GM23248 (cell line): ENCODE measurements at regions not wholly inside any gene's neighbourhood (a gene's known extent, or its start where the extent isn't known, plus 50 kb on each side); places are given as distances from the start of the nearest gene placed in this dataset.

Experiments
- DNase-seq: peaks from one replicate; pipeline ENCODE4 v3.0.0-alpha.2; 2015
- H2AFZ ChIP-seq: fragments of 200-600 bp; sonication (generic); 2 replicates; pipeline ENCODE4 v1.6.1; 2016; ENCODE audit warnings: antibody characterized with exemption
- H3F3A ChIP-seq: fragments of 200-600 bp; sonication (generic); 2 replicates; pipeline ENCODE4 v1.6.1; 2016; ENCODE audit warnings: mild to moderate bottlenecking, antibody characterized with exemption, mixed run types; ENCODE audit not compliant: insufficient read depth
- H3K27ac ChIP-seq: fragments of 200-600 bp; sonication (generic); 2 replicates; pipeline ENCODE4 v1.5.1; 2016; ENCODE audit warnings: mild to moderate bottlenecking
- H3K27me3 ChIP-seq: fragments of 200-600 bp; sonication (generic); replicated peaks from 2 replicates; pipeline ENCODE4 v1.6.1; 2016; ENCODE audit warnings: mild to moderate bottlenecking; ENCODE audit not compliant: insufficient read depth
- H3K36me3 ChIP-seq: fragments of 200-600 bp; sonication (generic); 2 replicates; pipeline ENCODE4 v1.6.1; 2016; ENCODE audit warnings: low read depth, mild to moderate bottlenecking
- H3K4me1 ChIP-seq: fragments of 200-600 bp; sonication (generic); 2 replicates; pipeline ENCODE4 v1.6.1; 2016; ENCODE audit warnings: mild to moderate bottlenecking; ENCODE audit not compliant: insufficient read depth
- H3K4me2 ChIP-seq: fragments of 200-600 bp; sonication (generic); one replicate; pipeline ENCODE4 v1.6.1; 2016; ENCODE audit warnings: mild to moderate bottlenecking; ENCODE audit not compliant: unreplicated experiment
- H3K4me3 ChIP-seq: fragments of 200-600 bp; sonication (generic); 2 replicates; pipeline ENCODE4 v1.5.1; 2016; ENCODE audit warnings: mild to moderate bottlenecking
- H3K79me2 ChIP-seq: fragments of 200-600 bp; sonication (generic); 2 replicates; pipeline ENCODE4 v1.6.1; 2016; ENCODE audit warnings: mild to moderate bottlenecking; ENCODE audit not compliant: insufficient read depth
- H3K9ac ChIP-seq: fragments of 200-600 bp; sonication (generic); 2 replicates; pipeline ENCODE4 v1.6.1; 2016; ENCODE audit warnings: mild to moderate bottlenecking
- H3K9me2 ChIP-seq: fragments of 200-600 bp; sonication (generic); 2 replicates; pipeline ENCODE4 v1.6.1; 2016; ENCODE audit warnings: mixed run types, mild to moderate bottlenecking, moderate library complexity; ENCODE audit not compliant: insufficient read depth
- H3K9me3 ChIP-seq: fragments of 200-600 bp; sonication (generic); one replicate; pipeline ENCODE4 v1.6.1; 2017; ENCODE audit warnings: low read depth
- H4K20me1 ChIP-seq: fragments of 200-600 bp; sonication (generic); 2 replicates; pipeline ENCODE4 v1.6.0; 2016; ENCODE audit not compliant: insufficient read depth
- EZH2 ChIP-seq: fragments of 200-600 bp; sonication (generic); IDR thresholded peaks from 2 replicates; pipeline ENCODE4 v1.6.1; 2018; ENCODE audit warnings: antibody characterized with exemption, mild to moderate bottlenecking; ENCODE audit not compliant: insufficient read depth, poor library complexity, severe bottlenecking
- EZH2phosphoT487 ChIP-seq: fragments of 200-600 bp; sonication (generic); IDR thresholded peaks from 2 replicates; pipeline ENCODE4 v1.6.1; 2018; ENCODE audit warnings: antibody characterized with exemption, moderate library complexity, mild to moderate bottlenecking, low read depth; ENCODE audit not compliant: insufficient read depth
- WGBS, 2 experiments: methylation state at CpG; one replicate each; pipeline ENCODE4 v1.1.6; 2015 to 2017; ENCODE audit warnings: low lambda C conversion rate in 2 of 2, low coverage in 1 of 2; ENCODE audit errors: missing lambda C conversion rate in 2 of 2; 5-methylcytosine and 5-hydroxymethylcytosine counted together
- in situ Hi-C: fragments of 300-500 bp; cut with MboI; formaldehyde crosslinking; loops from 2 replicates; pipeline ENCODE4 v1.15.0; 2020

DNA sequence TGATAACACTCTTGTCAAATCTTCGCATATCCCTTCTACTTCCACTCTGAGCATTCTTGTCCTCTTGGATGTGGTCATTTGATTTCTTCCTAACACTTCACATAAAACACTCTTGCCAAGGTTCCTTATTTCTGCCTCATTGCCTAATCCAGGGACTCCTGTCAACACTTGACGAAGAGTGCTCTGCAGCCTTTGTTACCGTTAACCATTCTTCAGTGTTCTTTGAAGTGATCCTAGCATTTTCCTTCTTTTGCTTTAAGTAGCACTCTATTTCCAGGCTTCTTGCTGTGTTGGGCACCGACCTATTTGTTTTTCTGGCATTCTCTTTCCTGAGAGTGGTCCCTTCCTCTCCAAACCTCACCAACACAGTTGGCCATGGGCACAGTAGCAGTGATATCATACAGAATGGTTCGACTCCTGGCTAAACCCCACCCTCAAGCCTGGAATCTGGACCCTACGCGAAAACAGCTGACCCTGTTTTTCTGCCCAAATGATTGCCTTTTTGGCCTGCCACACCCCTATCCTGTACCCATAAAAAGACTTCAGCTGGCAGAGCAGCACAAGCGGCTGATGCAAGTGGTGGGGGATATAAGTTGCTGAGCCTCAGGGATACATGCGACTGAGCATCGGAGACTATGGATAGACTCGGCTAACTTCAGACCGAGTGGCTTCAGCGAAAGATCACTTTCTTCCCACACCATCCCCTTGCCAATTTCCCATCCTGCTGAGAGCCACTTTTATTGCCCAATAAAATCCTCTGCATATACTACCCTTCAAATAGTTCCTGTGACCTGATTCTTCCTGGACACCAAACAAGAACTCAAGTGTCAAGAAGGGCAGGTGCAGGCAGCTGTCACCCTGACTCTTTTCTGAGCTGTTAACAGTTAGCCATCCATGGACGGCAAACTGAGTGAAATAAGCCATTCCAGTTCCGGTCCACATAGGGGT is 820.6 kb downstream of the CCSER2 start:
- no peaks in the 10 kb centered on the region for H4K20me1 ChIP-seq
- H3K9me3 ChIP-seq: no peaks in the 10 kb centered on the region
- H3K4me1 ChIP-seq: no peaks in the 10 kb centered on the region
- 30 to 36% methylated on average over 15 of the region's 15 CpGs for WGBS, 2 experiments
- no peak overlapping the region for H3K9ac ChIP-seq
- H3K79me2 ChIP-seq: no peaks in the 10 kb centered on the region
- no peaks in the 10 kb centered on the region for H3K9me2 ChIP-seq
- in situ Hi-C loops: no loop called here
- no peaks in the 10 kb centered on the region for H3K36me3 ChIP-seq
- TF ChIP-seq EZH2 (no peak), EZH2phosphoT487 (no peak)
- H3K4me2 ChIP-seq: no peak overlapping the region
- no peaks in the 10 kb centered on the region for H3F3A ChIP-seq
- H3K4me3 ChIP-seq: no peak overlapping the region
- H2AFZ ChIP-seq: no peak overlapping the region
- DNase-seq: no peak
- H3K27ac ChIP-seq: no peak overlapping the region
- H3K27me3 ChIP-seq: no peaks in the 10 kb centered on the region

DNA sequence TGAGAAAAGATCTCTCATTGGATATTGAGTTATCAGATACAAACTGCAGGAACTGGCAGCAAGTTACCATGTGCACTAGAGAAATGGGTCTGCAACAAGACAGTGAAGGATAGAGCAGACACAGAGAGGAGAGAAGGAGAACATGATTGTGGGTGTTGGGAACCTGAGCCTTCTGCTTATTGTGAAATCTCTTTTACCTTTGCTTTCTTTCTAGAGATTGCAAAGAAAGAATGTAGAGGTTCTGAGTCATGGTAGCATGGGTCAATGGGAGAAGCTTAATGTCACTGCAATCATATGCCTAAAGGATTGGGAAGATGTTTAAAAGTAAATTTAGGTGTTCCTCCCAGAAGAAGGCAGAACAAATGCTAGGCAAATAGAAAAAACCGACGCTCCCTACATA is 821.4 kb downstream of the CCSER2 start:
- in situ Hi-C loops: no loop called here
- H3K9me3 ChIP-seq: no peaks in the 10 kb centered on the region
- 25 to 44% methylated on average over 2 of the region's 2 CpGs for WGBS, 2 experiments
- no peak overlapping the region for H3K27ac ChIP-seq
- no peak for TF ChIP-seq EZH2
- TF ChIP-seq EZH2phosphoT487: no peak
- H2AFZ ChIP-seq: no peak overlapping the region
- no peaks in the 10 kb centered on the region for H3K27me3 ChIP-seq
- H3K4me2 ChIP-seq: no peak overlapping the region
- H3K9me2 ChIP-seq: no peaks in the 10 kb centered on the region
- H3K36me3 ChIP-seq: no peaks in the 10 kb centered on the region
- H3K9ac ChIP-seq: no peak overlapping the region
- DNase-seq: no peak
- no peaks in the 10 kb centered on the region for H3K79me2 ChIP-seq
- H3F3A ChIP-seq: no peaks in the 10 kb centered on the region
- no peaks in the 10 kb centered on the region for H3K4me1 ChIP-seq
- H3K4me3 ChIP-seq: no peak overlapping the region
- H4K20me1 ChIP-seq: no peaks in the 10 kb centered on the region

DNA sequence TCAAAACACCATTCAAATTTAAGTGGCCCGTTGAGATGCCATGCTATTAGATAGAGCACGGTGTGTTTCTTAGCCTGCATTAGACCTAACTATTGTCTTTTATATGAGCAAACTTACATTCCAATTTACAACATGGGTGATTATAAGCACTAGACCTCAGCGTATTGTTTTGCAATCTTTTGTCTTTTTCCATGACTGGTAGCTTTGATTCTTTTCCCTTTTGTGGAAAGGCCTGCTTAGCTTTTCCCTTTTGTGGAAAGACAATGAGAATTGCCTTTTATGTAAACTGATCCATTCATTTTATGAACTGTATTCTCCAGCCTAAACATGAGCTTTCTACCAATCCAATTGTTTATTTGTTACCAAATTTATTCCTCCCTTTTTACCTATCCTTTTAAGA is 823.1 kb downstream of the CCSER2 start:
- no peaks in the 10 kb centered on the region for H3K9me3 ChIP-seq
- H3K9ac ChIP-seq: no peak overlapping the region
- H3K27me3 ChIP-seq: no peaks in the 10 kb centered on the region
- H3K27ac ChIP-seq: no peak overlapping the region
- TF ChIP-seq EZH2 (no peak), EZH2phosphoT487 (no peak)
- H3K4me1 ChIP-seq: no peaks in the 10 kb centered on the region
- 21 to 29% methylated on average over 3 of the region's 3 CpGs for WGBS, 2 experiments
- H3K79me2 ChIP-seq: no peaks in the 10 kb centered on the region
- H3K36me3 ChIP-seq: no peaks in the 10 kb centered on the region
- no peak overlapping the region for H3K4me2 ChIP-seq
- H3F3A ChIP-seq: no peaks in the 10 kb centered on the region
- no peak for DNase-seq
- H3K9me2 ChIP-seq: no peaks in the 10 kb centered on the region
- in situ Hi-C loops: no loop called here
- no peaks in the 10 kb centered on the region for H4K20me1 ChIP-seq
- no peak overlapping the region for H3K4me3 ChIP-seq
- no peak overlapping the region for H2AFZ ChIP-seq

DNA sequence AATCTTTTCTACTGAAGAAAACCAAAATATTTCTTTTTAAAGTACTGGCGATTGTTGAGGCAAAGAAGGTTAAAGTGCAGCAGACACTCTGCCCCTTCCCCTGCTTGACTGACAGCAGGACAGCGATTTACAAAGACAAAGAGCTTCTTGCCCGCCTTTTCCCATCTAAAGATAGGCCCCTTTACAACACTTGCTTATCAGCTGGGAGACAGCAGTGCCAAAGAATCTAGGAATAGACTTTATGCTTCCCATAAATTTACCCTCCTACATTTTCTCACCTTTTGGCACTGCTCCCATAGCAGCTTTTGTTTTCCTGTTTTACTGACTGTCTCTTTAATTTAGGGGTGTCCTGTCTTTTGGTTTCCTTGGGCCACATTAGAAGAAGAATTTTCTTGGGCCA is 824.1 kb downstream of the CCSER2 start:
- Histone ChIP-seq H3K9me3 (no peaks in the 10 kb centered on the region), H3F3A (no peaks in the 10 kb centered on the region), H3K4me2 (no peak overlapping the region), H4K20me1 (no peaks in the 10 kb centered on the region), H3K4me1 (no peaks in the 10 kb centered on the region), H2AFZ (no peak overlapping the region), H3K9ac (no peak overlapping the region), H3K9me2 (no peaks in the 10 kb centered on the region), H3K4me3 (no peak overlapping the region), H3K27ac (no peak overlapping the region), H3K79me2 (no peaks in the 10 kb centered on the region), H3K27me3 (no peaks in the 10 kb centered on the region), H3K36me3 (no peaks in the 10 kb centered on the region)
- WGBS, 2 experiments: 6 to 19% methylated on average over 3 of the region's 3 CpGs
- TF ChIP-seq EZH2 (no peak), EZH2phosphoT487 (no peak)
- in situ Hi-C loops: no loop called here
- no peak for DNase-seq
